Upper lobe of left lung (tissue), 4 donors: ENCODE measurements at regions not wholly inside any gene's neighbourhood (a gene's known extent, or its start where the extent isn't known, plus 50 kb on each side); places are given as distances from the start of the nearest gene placed in this dataset.
"Not testable (repeated sequence)": the region's sequence is repeated elsewhere in the genome, so short reads cannot be mapped to it uniquely, and the experiment has no call there.

Source experiments
- EP300 ChIP-seq, 4 donors: sonication (generic); formaldehyde crosslinking; IDR thresholded peaks; one replicate each; pipeline ENCODE4 v1.5.1; 2017; ENCODE audit warnings: antibody characterized with exemption in 4 of 4, control low read depth in 2 of 4
- POLR2A ChIP-seq, 4 donors: fragments of 450-650 bp; IDR thresholded peaks; one replicate each; pipeline ENCODE4 v1.5.1; 2016 to 2017; ENCODE audit warnings: antibody characterized with exemption in 4 of 4, mild to moderate bottlenecking in 2 of 4
- POLR2AphosphoS5 ChIP-seq, 2 donors: sonication (generic); formaldehyde crosslinking; IDR thresholded peaks; one replicate each; pipeline ENCODE4 v1.5.1; 2017; ENCODE audit warnings: antibody characterized with exemption in 2 of 2
- TF ChIP-seq, protein P1 (sequence below), 6 experiments: fragments of 450-650 bp in 4 of 6; fragments of 200-600 bp in 2 of 6; sonication (generic) in 2 of 6; IDR thresholded peaks; one replicate each; pipeline ENCODE4 v1.5.1; 2016 to 2019; ENCODE audit warnings: antibody characterized with exemption in 6 of 6

DNA sequence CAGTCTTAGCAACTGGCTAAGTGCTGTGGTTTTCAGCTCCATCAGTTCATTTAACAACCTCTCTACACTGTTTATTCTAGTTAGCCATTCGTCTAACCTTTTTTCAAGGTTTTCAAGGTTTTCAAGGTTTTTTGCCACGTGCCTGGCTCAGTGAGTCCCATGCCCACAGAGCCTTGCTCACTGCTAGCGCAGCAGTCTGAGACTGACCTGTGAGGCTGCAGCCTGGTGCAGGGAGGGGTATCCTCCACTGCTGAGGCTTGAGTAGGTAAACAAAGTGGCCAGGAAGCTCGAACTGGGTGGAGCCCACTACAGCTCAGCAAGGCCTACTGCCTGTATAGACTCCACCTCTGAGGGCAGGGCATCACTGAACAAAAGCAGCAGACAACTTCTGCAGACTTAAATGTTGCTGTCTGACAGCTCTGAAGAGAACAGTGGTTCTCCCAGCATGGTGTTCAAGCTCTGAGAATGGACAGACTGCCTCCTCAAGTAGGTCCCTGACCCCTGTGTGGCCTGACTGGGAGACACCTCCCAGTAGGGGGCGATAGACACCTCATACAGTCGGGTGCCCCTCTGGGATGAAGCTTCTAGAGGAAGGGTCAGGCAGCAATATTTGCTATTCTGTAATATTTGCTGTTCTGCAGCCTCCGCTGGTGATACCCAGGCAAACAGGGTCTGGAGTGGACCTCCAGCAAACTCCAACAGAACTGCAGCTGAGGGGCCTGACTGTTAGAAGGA is 424.7 kb upstream of the DDI1 start:
- TF ChIP-seq POLR2A, POLR2AphosphoS5, EP300 (IDR thresholded peaks at IDR 0.05): not testable (repeated sequence)
- TF ChIP-seq, protein P1, sequence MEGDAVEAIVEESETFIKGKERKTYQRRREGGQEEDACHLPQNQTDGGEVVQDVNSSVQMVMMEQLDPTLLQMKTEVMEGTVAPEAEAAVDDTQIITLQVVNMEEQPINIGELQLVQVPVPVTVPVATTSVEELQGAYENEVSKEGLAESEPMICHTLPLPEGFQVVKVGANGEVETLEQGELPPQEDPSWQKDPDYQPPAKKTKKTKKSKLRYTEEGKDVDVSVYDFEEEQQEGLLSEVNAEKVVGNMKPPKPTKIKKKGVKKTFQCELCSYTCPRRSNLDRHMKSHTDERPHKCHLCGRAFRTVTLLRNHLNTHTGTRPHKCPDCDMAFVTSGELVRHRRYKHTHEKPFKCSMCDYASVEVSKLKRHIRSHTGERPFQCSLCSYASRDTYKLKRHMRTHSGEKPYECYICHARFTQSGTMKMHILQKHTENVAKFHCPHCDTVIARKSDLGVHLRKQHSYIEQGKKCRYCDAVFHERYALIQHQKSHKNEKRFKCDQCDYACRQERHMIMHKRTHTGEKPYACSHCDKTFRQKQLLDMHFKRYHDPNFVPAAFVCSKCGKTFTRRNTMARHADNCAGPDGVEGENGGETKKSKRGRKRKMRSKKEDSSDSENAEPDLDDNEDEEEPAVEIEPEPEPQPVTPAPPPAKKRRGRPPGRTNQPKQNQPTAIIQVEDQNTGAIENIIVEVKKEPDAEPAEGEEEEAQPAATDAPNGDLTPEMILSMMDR (IDR thresholded peaks at IDR 0.05), result not testable (repeated sequence)
